NCI-H748 (cell line): ENCODE measurements at regions not wholly inside any gene's neighbourhood (a gene's known extent, or its start where the extent isn't known, plus 50 kb on each side); places are given as distances from the start of the nearest gene placed in this dataset.
"Not testable (repeated sequence)": the region's sequence is repeated elsewhere in the genome, so short reads cannot be mapped to it uniquely, and the experiment has no call there.

Experiments
- DNase-seq: peaks from one replicate; lab custom pipeline; 2025; ENCODE audit not compliant: unreplicated experiment; lab: John Stamatoyannopoulos, UW

DNA sequence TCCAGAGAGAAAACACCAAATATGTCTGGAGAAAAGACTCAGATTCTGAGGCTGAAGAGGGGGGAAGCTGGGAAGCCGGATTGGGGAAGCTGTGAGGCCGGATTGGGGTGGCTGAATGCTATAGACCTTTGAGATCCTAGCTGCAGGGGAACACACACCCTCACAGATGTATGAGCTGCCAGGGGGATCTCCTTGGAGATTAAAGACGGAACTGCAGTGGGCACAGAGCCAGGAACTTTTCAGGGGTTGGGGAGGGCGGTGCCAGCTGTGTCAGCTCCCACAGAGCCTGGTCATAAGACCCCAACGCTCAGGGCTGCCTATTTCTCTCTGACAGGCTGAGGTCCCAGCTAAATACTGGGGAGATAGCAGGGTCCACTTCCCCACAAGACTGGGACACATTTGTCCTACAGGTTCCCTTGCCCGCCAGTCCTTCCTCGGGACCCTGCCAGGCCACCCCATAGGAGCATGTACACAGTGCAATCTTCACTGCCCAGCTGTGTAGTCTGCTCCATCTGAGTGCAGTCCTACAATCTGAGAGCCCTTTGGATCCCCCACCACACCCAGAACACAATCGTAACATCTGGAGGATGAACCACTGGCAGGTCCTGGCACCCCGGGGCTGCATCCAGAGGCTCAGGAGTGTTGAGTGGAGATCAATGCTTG lies 1893.9 kb downstream of the PCDH9 start:
- peak; percentile 30 for DNase-seq

GRCh38 chr13:65330691-65331090 lies 1899.4 kb downstream of the PCDH9 start:
- no peak for DNase-seq

- no peak for DNase-seq
Observed at GRCh38 chr13:65330287-65330686, 1899.8 kb downstream of the PCDH9 start.

- not testable (repeated sequence) for DNase-seq
Observed at GRCh38 chr13:65323192-65323591, 1906.9 kb downstream of the PCDH9 start.

GRCh38 chr13:65321423-65321822 lies 1908.7 kb downstream of the PCDH9 start:
- not testable (repeated sequence) for DNase-seq

DNA sequence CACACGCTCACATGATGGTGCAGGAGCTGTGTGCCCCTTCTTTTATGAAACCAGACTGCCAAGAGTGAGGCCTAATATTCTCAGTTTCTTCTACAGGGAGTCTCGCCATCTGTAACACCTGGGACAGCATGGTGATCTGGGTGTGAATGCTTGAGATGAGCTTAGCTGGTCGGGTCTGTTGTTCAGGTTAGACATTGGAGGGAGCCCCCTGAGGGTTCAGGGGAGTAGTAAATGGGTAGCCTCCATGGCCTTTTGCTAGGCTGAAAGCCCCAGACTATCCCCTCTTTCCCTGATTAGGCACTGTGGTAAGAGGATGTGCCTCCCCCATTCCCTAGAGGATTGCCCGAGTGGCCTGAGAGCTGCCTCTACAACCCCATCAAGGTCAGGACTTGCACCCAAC lies 1916.1 kb downstream of the PCDH9 start:
- no peak for DNase-seq

- no peak for DNase-seq
Observed at GRCh38 chr13:65310663-65311328, 1919.3 kb downstream of the PCDH9 start.

- DNase-seq, result no peak
Observed at GRCh38 chr13:65309906-65310305, 1920.2 kb downstream of the PCDH9 start.

DNA sequence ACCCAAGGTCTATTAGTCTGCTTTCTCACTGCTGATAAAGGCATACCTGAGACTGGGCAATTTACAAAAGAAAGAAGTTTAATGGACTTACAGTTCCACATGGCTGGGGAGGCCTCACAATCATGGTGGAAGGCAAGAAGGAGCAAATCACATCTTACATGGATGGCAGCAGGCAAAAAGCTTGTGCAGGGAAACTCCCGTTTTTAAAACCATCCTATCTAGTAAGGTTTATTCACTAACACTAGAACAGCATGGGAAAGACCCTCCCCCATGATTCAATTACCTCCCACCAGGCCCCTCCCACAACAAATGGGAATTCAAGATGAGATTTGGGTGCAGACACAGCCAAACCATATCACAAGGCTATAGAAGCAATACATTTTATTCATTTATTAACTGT lies 1921.4 kb downstream of the PCDH9 start:
- DNase-seq, result not testable (repeated sequence)

GRCh38 chr13:65307056-65307455 lies 1923.1 kb downstream of the PCDH9 start:
- DNase-seq, result no peak

- no peak for DNase-seq
Observed at GRCh38 chr13:65302691-65303090, 1927.4 kb downstream of the PCDH9 start.

GRCh38 chr13:65301506-65301905 lies 1928.6 kb downstream of the PCDH9 start:
- no peak for DNase-seq

GRCh38 chr13:65300220-65300619 lies 1929.9 kb downstream of the PCDH9 start:
- DNase-seq, result no peak

DNA sequence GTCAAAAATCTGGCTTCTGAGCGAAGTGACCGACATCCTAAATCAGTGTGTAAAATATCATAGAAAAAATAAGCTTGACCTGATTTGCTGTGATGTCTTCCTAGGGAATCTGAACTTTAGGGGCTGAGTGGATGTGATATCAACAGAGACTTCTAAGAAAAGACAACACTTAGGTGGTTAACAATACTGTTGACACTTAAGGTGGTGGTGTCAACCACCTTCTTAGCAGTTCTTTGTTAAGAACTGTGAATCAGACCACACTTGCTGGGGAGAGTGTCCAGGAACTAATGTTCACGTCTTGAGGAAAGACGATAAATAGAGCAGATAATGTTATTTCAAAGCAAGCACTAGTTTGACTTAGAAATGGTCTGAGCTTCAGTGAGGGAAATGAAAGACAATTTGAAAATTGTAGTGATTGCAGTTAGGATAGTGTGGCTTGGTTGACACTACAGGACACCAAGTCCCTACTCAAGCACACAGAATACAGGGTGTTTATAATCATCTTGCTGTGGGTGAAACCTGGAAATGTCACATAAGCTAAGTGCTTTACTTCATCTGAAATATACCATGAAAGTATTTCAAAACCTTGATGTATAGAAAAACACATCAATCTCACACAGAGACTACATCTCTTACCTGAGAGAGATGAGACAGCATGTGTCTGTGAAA lies 1936.5 kb downstream of the PCDH9 start:
- no peak for DNase-seq

GRCh38 chr13:65292488-65292901 lies 1937.6 kb downstream of the PCDH9 start:
- peak; percentile 70 for DNase-seq

- DNase-seq, result no peak
Observed at GRCh38 chr13:65287405-65287804, 1942.7 kb downstream of the PCDH9 start.

GRCh38 chr13:65275838-65276630 lies 1954.1 kb downstream of the PCDH9 start:
- DNase-seq, result no peak

DNA sequence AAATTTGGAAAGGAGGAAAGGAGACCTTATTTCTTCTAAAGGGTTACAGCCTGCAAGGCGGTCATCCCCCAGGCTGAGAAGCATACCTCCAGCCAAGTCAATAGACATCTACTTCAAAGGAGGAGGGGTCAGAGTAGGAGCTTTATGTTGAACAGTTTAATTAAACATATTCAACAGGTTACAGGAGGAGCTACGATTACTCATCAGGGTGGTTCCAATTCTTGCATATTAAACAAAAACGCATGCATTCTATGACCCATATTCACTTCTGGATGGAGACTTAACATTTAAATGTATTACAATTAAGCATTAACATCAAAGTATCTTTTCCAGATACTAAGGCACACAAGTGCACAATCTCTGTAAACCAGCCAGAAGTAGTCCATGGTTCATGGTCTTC lies 1955.0 kb downstream of the PCDH9 start:
- no peak for DNase-seq

GRCh38 chr13:65273811-65274420 lies 1956.2 kb downstream of the PCDH9 start:
- not testable (repeated sequence) for DNase-seq

DNA sequence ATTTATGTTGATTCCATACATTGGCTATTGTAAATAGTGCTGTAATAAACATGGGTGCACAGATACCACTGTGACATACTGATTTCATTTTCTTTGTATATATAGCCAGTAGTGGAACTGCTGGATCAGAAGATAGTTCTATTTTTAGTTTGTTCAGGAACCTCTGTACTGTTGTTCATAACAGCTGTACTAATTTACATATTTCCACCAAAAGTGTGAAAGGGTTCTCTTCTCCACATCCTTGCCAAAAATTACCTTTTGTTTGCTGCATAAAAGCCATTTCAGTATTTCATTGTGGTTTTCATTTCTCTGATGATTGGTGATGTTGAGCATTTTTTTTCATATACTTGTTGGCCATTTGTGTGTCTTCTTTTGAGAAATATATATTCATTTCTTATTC lies 1962.1 kb downstream of the PCDH9 start:
- DNase-seq, result peak; percentile 36

DNA sequence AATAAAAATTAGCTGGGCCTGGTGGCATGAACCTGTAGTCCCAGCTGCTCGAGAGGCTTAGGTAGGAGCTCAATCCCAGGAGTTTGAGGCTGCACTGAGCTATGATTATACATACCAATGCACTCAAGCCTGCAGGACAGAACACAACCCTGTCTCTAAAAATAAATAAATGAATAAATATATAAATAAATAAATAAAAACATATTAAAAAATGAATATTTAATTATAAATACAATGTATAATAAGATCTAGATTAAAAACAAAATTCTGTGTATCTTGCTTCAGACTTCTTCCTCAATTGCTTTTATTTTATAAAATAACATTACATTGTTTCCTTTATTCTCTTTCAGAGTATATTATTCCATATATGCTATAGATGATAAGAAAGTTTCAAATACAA lies 1964.1 kb downstream of the PCDH9 start:
- DNase-seq, result no peak
